H1 (cell line): ENCODE measurements at regions not wholly inside any gene's neighbourhood (a gene's known extent, or its start where the extent isn't known, plus 50 kb on each side); places are given as distances from the start of the nearest gene placed in this dataset.
A peak's percentile ranks its signal among the peaks of the same experiment; 100 is the strongest.

Source experiments
- CTCF ChIA-PET: fragments of 300-600 bp; sonication (Branson Sonifier 250); formaldehyde crosslinking; loops from one replicate; lab custom pipeline; 2021; ENCODE audit not compliant: partially characterized antibody; lab: Charles Lee
- POLR2A ChIA-PET: fragments of 300-600 bp; sonication (Branson Sonifier 250); formaldehyde crosslinking; loops from one replicate; lab custom pipeline; 2021; ENCODE audit warnings: inconsistent platforms; ENCODE audit not compliant: partially characterized antibody; lab: Charles Lee
- DNase-seq, 2 experiments: peaks; one replicate each; pipeline versions ENCODE4 v3.0.0 to v3.0.0-alpha.2; 2010 to 2022; ENCODE audit warnings: low spot score in 2 of 2, low read depth in 1 of 2, mixed read lengths in 1 of 2
- FAIRE-seq: peaks from 2 replicates; lab custom pipeline; 2011; peaks lifted over from hg19 to GRCh38; lab: Jason Lieb, UNC
- H2AFZ ChIP-seq: 2 replicates; pipeline ENCODE4 v1.8.1; 2012; ENCODE audit warnings: low read length, inconsistent platforms
- H2AK5ac ChIP-seq: 2 replicates; pipeline ENCODE4 v1.6.1; 2013; ENCODE audit warnings: low read depth, low read length
- H2BK120ac ChIP-seq: replicated peaks from 2 replicates; pipeline ENCODE3; 2013; ENCODE audit warnings: low read depth, low read length, inconsistent platforms
- H2BK12ac ChIP-seq: 2 replicates; pipeline ENCODE4 v1.6.1; 2013; ENCODE audit warnings: low read depth, low read length
- H2BK15ac ChIP-seq: 2 replicates; pipeline ENCODE4 v1.6.1; 2013; ENCODE audit warnings: low read length
- H2BK20ac ChIP-seq: 2 replicates; pipeline ENCODE4 v1.6.1; 2013; ENCODE audit warnings: low read length
- H2BK5ac ChIP-seq: 2 replicates; pipeline ENCODE4 v1.6.1; 2013; ENCODE audit warnings: low read depth, low read length
- H3K14ac ChIP-seq: 2 replicates; pipeline ENCODE4 v1.6.1; 2013; ENCODE audit warnings: inconsistent platforms; ENCODE audit not compliant: insufficient read length
- H3K18ac ChIP-seq: 2 replicates; pipeline ENCODE4 v1.6.1; 2013; ENCODE audit warnings: low read length; ENCODE audit errors: extremely low read depth
- H3K23ac ChIP-seq: 2 replicates; pipeline ENCODE4 v1.6.1; 2013; ENCODE audit warnings: inconsistent platforms; ENCODE audit not compliant: insufficient read length
- H3K23me2 ChIP-seq: 2 replicates; pipeline ENCODE4 v1.6.1; 2013; ENCODE audit warnings: low read depth, low read length
- H3K27ac ChIP-seq: 2 replicates; pipeline ENCODE4 v1.6.1; 2011; ENCODE audit warnings: low read depth, low read length, inconsistent platforms
- H3K27me3 ChIP-seq, 4 experiments: replicated peaks in 1 of 4; 1 replicate in 1 of 4; 2 replicates in 3 of 4; pipeline versions ENCODE4 v1.6.1 to v1.8.1; 2011 to 2013; ENCODE audit warnings: low read length in 3 of 4, mild to moderate bottlenecking in 3 of 4, inconsistent platforms in 2 of 4, mixed read lengths in 2 of 4, moderate library complexity in 1 of 4; ENCODE audit not compliant: control insufficient read depth in 3 of 4, insufficient read depth in 3 of 4; ENCODE audit errors: extremely low read depth in 1 of 4
- H3K36me3 ChIP-seq, 4 experiments: 2 replicates each; pipeline versions ENCODE4 v1.6.1 to v1.8.1; 2011 to 2013; ENCODE audit warnings: mild to moderate bottlenecking in 4 of 4, low read length in 3 of 4, moderate library complexity in 2 of 4, control low read depth in 1 of 4, inconsistent platforms in 1 of 4; ENCODE audit not compliant: insufficient read depth in 4 of 4, control insufficient read depth in 2 of 4
- H3K4ac ChIP-seq: replicated peaks from 2 replicates; pipeline ENCODE3; 2013; ENCODE audit warnings: low read length, low read depth, mixed read lengths, inconsistent platforms; ENCODE audit not compliant: insufficient read length
- H3K4me1 ChIP-seq, 4 experiments: replicated peaks in 1 of 4; 1 replicate in 1 of 4; 2 replicates in 3 of 4; pipeline versions ENCODE4 v1.6.1 to v1.8.1; 2011 to 2013; ENCODE audit warnings: low read length in 3 of 4, inconsistent platforms in 2 of 4, mixed read lengths in 1 of 4; ENCODE audit not compliant: insufficient read depth in 4 of 4, control insufficient read depth in 3 of 4
- H3K4me2 ChIP-seq, 2 experiments: 2 replicates each; pipeline versions ENCODE4 v1.6.1 to v1.8.1; 2011 to 2013; ENCODE audit warnings: low read depth in 2 of 2, low read length in 2 of 2, control low read depth in 1 of 2, inconsistent platforms in 1 of 2, mild to moderate bottlenecking in 1 of 2; ENCODE audit not compliant: insufficient read depth in 1 of 2
- H3K4me3 ChIP-seq, 4 experiments: fragments of 200-600, 300-600 bp in 1 of 4; sonication (generic), shearing (Covaris generic), sonication (Bioruptor Twin) in 1 of 4; 2 replicates each; pipeline versions ENCODE4 v1.5.1 to v1.8.1; 2011 to 2016; ENCODE audit warnings: low read length in 4 of 4, low read depth in 3 of 4, control low read depth in 2 of 4, inconsistent platforms in 2 of 4, mild to moderate bottlenecking in 2 of 4, mixed read lengths in 1 of 4, moderate library complexity in 1 of 4; ENCODE audit not compliant: insufficient read depth in 2 of 4; ENCODE audit errors: extremely low read depth in 1 of 4
- H3K56ac ChIP-seq: replicated peaks from 2 replicates; pipeline ENCODE3; 2013; ENCODE audit warnings: low read depth, mild to moderate bottlenecking, mixed read lengths, low read length, inconsistent platforms; ENCODE audit not compliant: insufficient read length
- H3K79me1 ChIP-seq: 2 replicates; pipeline ENCODE4 v1.6.1; 2013; ENCODE audit warnings: low read depth, low read length, control low read depth
- H3K79me2 ChIP-seq, 2 experiments: 2 replicates each; pipeline versions ENCODE4 v1.6.1 to v1.8.1; 2012 to 2013; ENCODE audit warnings: low read length in 2 of 2, mild to moderate bottlenecking in 2 of 2, inconsistent platforms in 1 of 2; ENCODE audit not compliant: insufficient read depth in 2 of 2, control insufficient read depth in 1 of 2
- H3K9ac ChIP-seq, 4 experiments: replicated peaks in 1 of 4; 1 replicate in 1 of 4; 2 replicates in 3 of 4; pipeline versions ENCODE4 v1.6.1 to v1.8.1; 2011 to 2013; ENCODE audit warnings: low read depth in 3 of 4, low read length in 3 of 4, control low read depth in 2 of 4, mild to moderate bottlenecking in 2 of 4, moderate library complexity in 2 of 4, inconsistent platforms in 1 of 4; ENCODE audit errors: extremely low read depth in 1 of 4
- H3K9me3 ChIP-seq, 2 experiments: 2 replicates each; pipeline versions ENCODE4 v1.6.1 to v1.8.1; 2012 to 2013; ENCODE audit warnings: mild to moderate bottlenecking in 2 of 2, moderate library complexity in 2 of 2, control low read depth in 1 of 2, inconsistent platforms in 1 of 2, low read depth in 1 of 2, low read length in 1 of 2, mixed read lengths in 1 of 2; ENCODE audit not compliant: insufficient read depth in 2 of 2
- H4K20me1 ChIP-seq, 2 experiments: replicated peaks in 1 of 2; 2 replicates each; pipeline versions ENCODE3 to v1.8.1; 2011 to 2013; ENCODE audit warnings: inconsistent platforms in 2 of 2, low read length in 2 of 2, mild to moderate bottlenecking in 1 of 2; ENCODE audit not compliant: insufficient read depth in 2 of 2, control insufficient read depth in 1 of 2
- H4K5ac ChIP-seq: 2 replicates; pipeline ENCODE4 v1.6.1; 2013; ENCODE audit warnings: low read length, low read depth, mixed read lengths, inconsistent platforms; ENCODE audit not compliant: insufficient read length
- H4K8ac ChIP-seq: 2 replicates; pipeline ENCODE4 v1.8.0; 2013; ENCODE audit warnings: mild to moderate bottlenecking, moderate library complexity, low read length, inconsistent platforms; ENCODE audit not compliant: insufficient read depth; ENCODE audit errors: extremely low read depth
- H4K91ac ChIP-seq: replicated peaks from 2 replicates; pipeline ENCODE3; 2013; ENCODE audit warnings: low read length, mixed read lengths, inconsistent platforms; ENCODE audit not compliant: insufficient read length
- BCL11A ChIP-seq, 2 experiments: IDR thresholded peaks; one replicate each; pipeline ENCODE4 v1.6.1; 2011; ENCODE audit warnings: low read depth in 2 of 2, low read length in 2 of 2, mild to moderate bottlenecking in 2 of 2
- CBX5 ChIP-seq: fragments of 300-800, 300-1000 bp; sonication (generic); IDR thresholded peaks from 2 replicates; pipeline ENCODE4 v1.7.1; 2016; ENCODE audit warnings: antibody characterized with exemption, low read length, low read depth
- EP300 ChIP-seq, 2 experiments: IDR thresholded peaks; 1 replicate in 1 of 2; 2 replicates in 1 of 2; pipeline ENCODE4 v1.6.1; 2011 to 2012; ENCODE audit warnings: low read depth in 2 of 2, low read length in 2 of 2, mild to moderate bottlenecking in 2 of 2, borderline replicate concordance in 1 of 2, inconsistent platforms in 1 of 2, moderate library complexity in 1 of 2
- KDM4A ChIP-seq: IDR thresholded peaks from one replicate; pipeline ENCODE4 v1.7.1; 2012; ENCODE audit warnings: low read depth, mild to moderate bottlenecking, moderate library complexity, low read length, inconsistent platforms; ENCODE audit not compliant: severe bottlenecking
- RFX5 ChIP-seq: IDR thresholded peaks from 2 replicates; pipeline ENCODE4 v1.6.1; 2011; ENCODE audit warnings: low read depth, low read length, improper control_type of control experiment, borderline replicate concordance
- SAP30 ChIP-seq: fragments of 300-600 bp; sonication (generic); IDR thresholded peaks from 2 replicates; pipeline ENCODE4 v1.7.1; 2012; ENCODE audit warnings: low read length, moderate library complexity, mild to moderate bottlenecking, inconsistent platforms; ENCODE audit not compliant: insufficient read depth, insufficient replicate concordance
- SIRT6 ChIP-seq: IDR thresholded peaks from one replicate; pipeline ENCODE4 v1.7.1; 2012; ENCODE audit warnings: low read length, inconsistent platforms
- TEAD4 ChIP-seq: IDR thresholded peaks from 2 replicates; pipeline ENCODE4 v1.6.1; 2012; ENCODE audit warnings: low read depth, low read length, inconsistent platforms, mixed read lengths
- YY1 ChIP-seq: IDR thresholded peaks from 2 replicates; pipeline ENCODE4 v1.6.1; 2011; ENCODE audit warnings: low read depth, mild to moderate bottlenecking, low read length
- WGBS, 2 experiments: shearing (Covaris generic) in 1 of 2; methylation state at CpG; one replicate each; pipeline versions ENCODE4 v1.1.6 to v1.1.7; 2013 to 2015; ENCODE audit warnings: low lambda C conversion rate in 2 of 2, mixed read lengths in 2 of 2, inconsistent platforms in 1 of 2, low coverage in 1 of 2, missing lambda C conversion rate in 1 of 2; ENCODE audit not compliant: insufficient replicate concordance in 2 of 2, insufficient coverage in 1 of 2, insufficient read length in 1 of 2; ENCODE audit errors: extremely low coverage in 1 of 2, missing lambda C conversion rate in 1 of 2; 5-methylcytosine and 5-hydroxymethylcytosine counted together

GRCh38 chr5:1685066-1685465 lies 114.6 kb downstream of the MRPL36 start:
- no peak overlapping the region for H2BK5ac ChIP-seq
- H3K9ac ChIP-seq: no peak overlapping the region
- no peak overlapping the region for H3K56ac ChIP-seq
- H3K4me2 ChIP-seq: no peak overlapping the region
- no peaks in the 10 kb centered on the region for H3K4me1 ChIP-seq
- no peak overlapping the region for H3K23ac ChIP-seq
- DNase-seq (peak in 1 of 2 experiments; percentile 33), FAIRE-seq (no peak)
- no peak overlapping the region for H3K4ac ChIP-seq
- no peaks in the 10 kb centered on the region for H3K79me1 ChIP-seq
- H4K20me1 ChIP-seq: peaks cover 0 to 2% of the 10 kb centered on the region in 2 experiments
- no peaks in the 10 kb centered on the region for H3K36me3 ChIP-seq
- no peak overlapping the region for H2BK15ac ChIP-seq
- H3K14ac ChIP-seq: no peak overlapping the region
- H3K9me3 ChIP-seq: no peaks in the 10 kb centered on the region
- H2BK120ac ChIP-seq: no peak overlapping the region
- TF ChIP-seq SIRT6 (no peak), RFX5 (no peak), TEAD4 (no peak), SAP30 (no peak), BCL11A (IDR thresholded peaks at IDR 0.05; ENCODE audit: low read depth in 2 of 2, low read length in 2 of 2) (no peak), EP300 (IDR thresholded peaks at IDR 0.05; ENCODE audit: borderline replicate concordance in 1 of 2, low read depth in 2 of 2, low read length in 2 of 2) (no peak), KDM4A (no peak), YY1 (no peak), CBX5 (no peak)
- H3K27ac ChIP-seq: no peak overlapping the region
- no peak overlapping the region for H4K8ac ChIP-seq
- no peak overlapping the region for H3K4me3 ChIP-seq
- H3K23me2 ChIP-seq: peaks cover 4% of the 10 kb centered on the region
- no peak overlapping the region for H2BK12ac ChIP-seq
- H2AFZ ChIP-seq: no peak overlapping the region
- no peak overlapping the region for H2BK20ac ChIP-seq
- WGBS, 2 experiments: 88% methylated on average over 10 of the region's 10 CpGs; no CpG with 5 or more reads in 1 of the 2 experiments
- ChIA-PET CTCF (interaction anchor here (1.3 to 1.6 kb wide), 3 partner anchors 13 to 17 kb away, joined by 3 to 4 read pairs (median 3); no protein-coding TSS in a partner anchor), POLR2A (no interaction called here)
- no peak overlapping the region for H2AK5ac ChIP-seq
- H4K5ac ChIP-seq: no peak overlapping the region
- no peak overlapping the region for H4K91ac ChIP-seq
- H3K27me3 ChIP-seq: peaks cover 0 to 1% (median 0%) of the 10 kb centered on the region in 4 experiments; a peak in 1 of 7 replicates
- H3K18ac ChIP-seq: no peak overlapping the region
- H3K79me2 ChIP-seq: no peaks in the 10 kb centered on the region
